WTC11 (cell line): ENCODE measurements at regions not wholly inside any gene's neighbourhood (a gene's known extent, or its start where the extent isn't known, plus 50 kb on each side); places are given as distances from the start of the nearest gene placed in this dataset.
"Not testable (repeated sequence)": the region's sequence is repeated elsewhere in the genome, so short reads cannot be mapped to it uniquely, and the experiment has no call there.

Experiments used
- ATAC-seq: fragments of 200-7000 bp; cut with Tn5 transposase; 2 replicates; pipeline ENCODE4 v1.10.0; 2021; ENCODE audit warnings: mild to moderate bottlenecking, moderate library complexity
- CTCF ChIA-PET: fragments of 300-600 bp; sonication (Branson Sonifier 250); formaldehyde crosslinking; loops from one replicate; lab custom pipeline; 2021; ENCODE audit warnings: antibody characterized with exemption; lab: Charles Lee
- POLR2A ChIA-PET: fragments of 350-600 bp; sonication (Branson Sonifier 250); formaldehyde crosslinking; loops from one replicate; lab custom pipeline; 2021; ENCODE audit warnings: antibody characterized with exemption; lab: Charles Lee
- DNase-seq: peaks from one replicate; pipeline ENCODE4 v3.0.0; 2021; ENCODE audit warnings: low spot score
- H3K27ac Mint-ChIP-seq: 2 replicates; pipeline ENCODE4 v1.8.0; 2021; ENCODE audit warnings: mixed read lengths
- H3K27me3 Mint-ChIP-seq: 2 replicates; pipeline ENCODE4 v1.8.0; 2021; ENCODE audit warnings: low read depth, mild to moderate bottlenecking, moderate library complexity, mixed read lengths
- H3K36me3 Mint-ChIP-seq: 2 replicates; pipeline ENCODE4 v1.8.0; 2021; ENCODE audit warnings: mixed read lengths
- H3K4me1 Mint-ChIP-seq: 2 replicates; pipeline ENCODE4 v1.8.0; 2022; ENCODE audit warnings: mixed read lengths
- H3K4me3 Mint-ChIP-seq: 2 replicates; pipeline ENCODE4 v1.8.0; 2021; ENCODE audit warnings: mild to moderate bottlenecking, moderate library complexity, mixed read lengths
- H3K9me3 Mint-ChIP-seq: 2 replicates; pipeline ENCODE4 v1.8.0; 2021; ENCODE audit warnings: mixed read lengths
- CREB1 ChIP-seq: sonication (generic); formaldehyde crosslinking; IDR thresholded peaks from 2 replicates; pipeline ENCODE4 v1.8.0; 2023; ENCODE audit warnings: mild to moderate bottlenecking, missing genetic modification reagents
- CREM ChIP-seq: sonication (generic); formaldehyde crosslinking; IDR thresholded peaks from 2 replicates; pipeline ENCODE4 v1.8.1; 2022; ENCODE audit warnings: mild to moderate bottlenecking, missing genetic modification reagents, moderate library complexity
- EMX1 ChIP-seq: fragments of 250-450 bp; sonication (Bioruptor Pico); IDR thresholded peaks from 2 replicates; pipeline ENCODE4 v1.8.0; 2021; ENCODE audit warnings: mild to moderate bottlenecking
- FOXK1 ChIP-seq: sonication (generic); formaldehyde crosslinking; IDR thresholded peaks from 2 replicates; pipeline ENCODE4 v1.8.0; 2022; ENCODE audit warnings: mild to moderate bottlenecking, moderate library complexity, missing genetic modification reagents
- FOXP1 ChIP-seq: sonication (generic); formaldehyde crosslinking; IDR thresholded peaks from 2 replicates; pipeline ENCODE4 v1.8.0; 2022; ENCODE audit warnings: missing genetic modification reagents, mild to moderate bottlenecking, moderate library complexity, borderline replicate concordance
- GABPB1 ChIP-seq: sonication (generic); formaldehyde crosslinking; IDR thresholded peaks from 2 replicates; pipeline ENCODE4 v1.8.1; 2023; ENCODE audit warnings: mild to moderate bottlenecking, missing genetic modification reagents
- HMGA2 ChIP-seq: fragments of 250-450 bp; sonication (Bioruptor Pico); IDR thresholded peaks from 2 replicates; pipeline ENCODE4 v1.4.0; 2021; ENCODE audit warnings: mild to moderate bottlenecking, moderate library complexity
- MXD4 ChIP-seq: fragments of 250-450 bp; sonication (Bioruptor Pico); IDR thresholded peaks from 2 replicates; pipeline ENCODE4 v1.8.0; 2021; ENCODE audit warnings: mild to moderate bottlenecking, moderate library complexity, borderline replicate concordance
- NR2C2 ChIP-seq: sonication (generic); formaldehyde crosslinking; IDR thresholded peaks from 2 replicates; pipeline ENCODE4 v1.8.0; 2022; ENCODE audit warnings: mild to moderate bottlenecking, missing genetic modification reagents
- PRRX2 ChIP-seq: fragments of 250-450 bp; sonication (Bioruptor Pico); IDR thresholded peaks from 2 replicates; pipeline ENCODE4 v1.8.0; 2021; ENCODE audit warnings: mild to moderate bottlenecking
- RELA ChIP-seq: sonication (generic); formaldehyde crosslinking; IDR thresholded peaks from 2 replicates; pipeline ENCODE4 v1.8.1; 2022; ENCODE audit warnings: missing genetic modification reagents, mild to moderate bottlenecking, borderline replicate concordance
- RORB ChIP-seq: fragments of 250-450 bp; sonication (Bioruptor Pico); IDR thresholded peaks from 2 replicates; pipeline ENCODE4 v1.9.0; 2021; ENCODE audit warnings: mild to moderate bottlenecking
- SP1 ChIP-seq: sonication (generic); formaldehyde crosslinking; conservative IDR thresholded peaks from 2 replicates; pipeline ENCODE4 v1.8.1; 2022; ENCODE audit warnings: missing genetic modification reagents
- ZNF121 ChIP-seq: sonication (generic); formaldehyde crosslinking; IDR thresholded peaks from 2 replicates; pipeline ENCODE4 v1.8.0; 2023; ENCODE audit warnings: missing genetic modification reagents
- ZNF263 ChIP-seq: sonication (generic); formaldehyde crosslinking; IDR thresholded peaks from 2 replicates; pipeline ENCODE4 v1.8.1; 2022; ENCODE audit warnings: low read depth, mild to moderate bottlenecking, moderate library complexity, missing genetic modification reagents
- ZNF396 ChIP-seq: fragments of 250-450 bp; sonication (Bioruptor Pico); IDR thresholded peaks from 2 replicates; pipeline ENCODE4 v1.8.0; 2021; ENCODE audit warnings: mild to moderate bottlenecking, moderate library complexity, borderline replicate concordance
- TF ChIP-seq, protein P1 (sequence below): sonication (generic); formaldehyde crosslinking; IDR thresholded peaks from 2 replicates; pipeline ENCODE4 v1.8.0; 2023; ENCODE audit warnings: missing genetic modification reagents, mild to moderate bottlenecking, borderline replicate concordance
- TF ChIP-seq, protein P2 (sequence below): sonication (generic); formaldehyde crosslinking; IDR thresholded peaks from 2 replicates; pipeline ENCODE4 v1.8.1; 2023; ENCODE audit warnings: mild to moderate bottlenecking, missing genetic modification reagents, moderate library complexity
- TF ChIP-seq, protein P3 (sequence below): sonication (generic); formaldehyde crosslinking; IDR thresholded peaks from 2 replicates; pipeline ENCODE4 v1.8.1; 2023; ENCODE audit warnings: mild to moderate bottlenecking, missing genetic modification reagents
- TF ChIP-seq, protein P4 (sequence below): fragments of 250-450 bp; sonication (Bioruptor Pico); IDR thresholded peaks from 2 replicates; pipeline ENCODE4 v2.1.2; 2022; ENCODE audit warnings: mild to moderate bottlenecking, moderate library complexity
- TF ChIP-seq, protein P5 (sequence below): fragments of 250-450 bp; sonication (Bioruptor Pico); IDR thresholded peaks from 2 replicates; pipeline ENCODE4 v1.9.0; 2021; ENCODE audit warnings: mild to moderate bottlenecking
- TF ChIP-seq, protein P6 (sequence below): sonication (generic); formaldehyde crosslinking; IDR thresholded peaks from 2 replicates; pipeline ENCODE4 v1.8.0; 2022; ENCODE audit warnings: mild to moderate bottlenecking, missing genetic modification reagents
- TF ChIP-seq, protein P7 (sequence below): sonication (generic); formaldehyde crosslinking; IDR thresholded peaks from 2 replicates; pipeline ENCODE4 v1.8.0; 2022; ENCODE audit warnings: mild to moderate bottlenecking, missing genetic modification reagents

DNA sequence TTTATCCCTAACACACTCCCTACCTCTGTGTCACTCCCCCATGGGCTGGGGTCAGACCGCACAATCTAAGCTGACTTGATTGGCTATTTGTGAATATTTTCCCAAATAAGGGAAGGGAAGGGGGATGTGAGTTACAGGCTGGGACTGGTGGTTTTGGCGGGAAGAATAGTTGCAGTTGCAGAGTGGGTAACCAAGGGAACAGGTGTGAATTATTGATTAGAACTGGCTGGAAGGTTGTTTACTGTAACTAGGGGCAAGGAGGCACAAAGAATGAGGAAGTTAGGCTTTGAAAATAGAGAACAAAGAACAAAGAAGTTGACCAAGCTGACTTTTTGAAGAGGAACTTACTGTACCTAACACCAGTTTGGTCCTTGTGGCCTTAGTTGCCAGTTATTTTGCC, 88.0 kb upstream of the XAGE2 start:
- DNase-seq, result no peak
- CTCF ChIA-PET, result no interaction called here
- ATAC-seq, result no peak
- Mint-ChIP-seq H3K36me3 (peaks cover 6% of the 10 kb centered on the region), H3K9me3 (peaks cover 10% of the 10 kb centered on the region), H3K4me1 (peaks cover 11% of the 10 kb centered on the region), H3K27ac (no peak overlapping the region), H3K4me3 (no peak overlapping the region), H3K27me3 (no peaks in the 10 kb centered on the region)
- POLR2A ChIA-PET, result no interaction called here
- TF ChIP-seq EMX1 (CRISPR knock-in tag) (no peak), CREM (CRISPR knock-in tag) (no peak), NR2C2 (no peak), HMGA2 (CRISPR knock-in tag) (no peak), GABPB1 (CRISPR knock-in tag) (no peak), FOXK1 (CRISPR knock-in tag) (no peak), ZNF396 (CRISPR knock-in tag) (no peak), MXD4 (no peak), FOXP1 (no peak), RELA (no peak), CREB1 (no peak), ZNF263 (CRISPR knock-in tag) (no peak), RORB (CRISPR knock-in tag) (no peak), PRRX2 (CRISPR knock-in tag) (no peak), ZNF121 (CRISPR knock-in tag) (no peak)
- TF ChIP-seq, protein P1, sequence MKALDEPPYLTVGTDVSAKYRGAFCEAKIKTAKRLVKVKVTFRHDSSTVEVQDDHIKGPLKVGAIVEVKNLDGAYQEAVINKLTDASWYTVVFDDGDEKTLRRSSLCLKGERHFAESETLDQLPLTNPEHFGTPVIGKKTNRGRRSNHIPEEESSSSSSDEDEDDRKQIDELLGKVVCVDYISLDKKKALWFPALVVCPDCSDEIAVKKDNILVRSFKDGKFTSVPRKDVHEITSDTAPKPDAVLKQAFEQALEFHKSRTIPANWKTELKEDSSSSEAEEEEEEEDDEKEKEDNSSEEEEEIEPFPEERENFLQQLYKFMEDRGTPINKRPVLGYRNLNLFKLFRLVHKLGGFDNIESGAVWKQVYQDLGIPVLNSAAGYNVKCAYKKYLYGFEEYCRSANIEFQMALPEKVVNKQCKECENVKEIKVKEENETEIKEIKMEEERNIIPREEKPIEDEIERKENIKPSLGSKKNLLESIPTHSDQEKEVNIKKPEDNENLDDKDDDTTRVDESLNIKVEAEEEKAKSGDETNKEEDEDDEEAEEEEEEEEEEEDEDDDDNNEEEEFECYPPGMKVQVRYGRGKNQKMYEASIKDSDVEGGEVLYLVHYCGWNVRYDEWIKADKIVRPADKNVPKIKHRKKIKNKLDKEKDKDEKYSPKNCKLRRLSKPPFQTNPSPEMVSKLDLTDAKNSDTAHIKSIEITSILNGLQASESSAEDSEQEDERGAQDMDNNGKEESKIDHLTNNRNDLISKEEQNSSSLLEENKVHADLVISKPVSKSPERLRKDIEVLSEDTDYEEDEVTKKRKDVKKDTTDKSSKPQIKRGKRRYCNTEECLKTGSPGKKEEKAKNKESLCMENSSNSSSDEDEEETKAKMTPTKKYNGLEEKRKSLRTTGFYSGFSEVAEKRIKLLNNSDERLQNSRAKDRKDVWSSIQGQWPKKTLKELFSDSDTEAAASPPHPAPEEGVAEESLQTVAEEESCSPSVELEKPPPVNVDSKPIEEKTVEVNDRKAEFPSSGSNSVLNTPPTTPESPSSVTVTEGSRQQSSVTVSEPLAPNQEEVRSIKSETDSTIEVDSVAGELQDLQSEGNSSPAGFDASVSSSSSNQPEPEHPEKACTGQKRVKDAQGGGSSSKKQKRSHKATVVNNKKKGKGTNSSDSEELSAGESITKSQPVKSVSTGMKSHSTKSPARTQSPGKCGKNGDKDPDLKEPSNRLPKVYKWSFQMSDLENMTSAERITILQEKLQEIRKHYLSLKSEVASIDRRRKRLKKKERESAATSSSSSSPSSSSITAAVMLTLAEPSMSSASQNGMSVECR, result no peak
- TF ChIP-seq, protein P2, sequence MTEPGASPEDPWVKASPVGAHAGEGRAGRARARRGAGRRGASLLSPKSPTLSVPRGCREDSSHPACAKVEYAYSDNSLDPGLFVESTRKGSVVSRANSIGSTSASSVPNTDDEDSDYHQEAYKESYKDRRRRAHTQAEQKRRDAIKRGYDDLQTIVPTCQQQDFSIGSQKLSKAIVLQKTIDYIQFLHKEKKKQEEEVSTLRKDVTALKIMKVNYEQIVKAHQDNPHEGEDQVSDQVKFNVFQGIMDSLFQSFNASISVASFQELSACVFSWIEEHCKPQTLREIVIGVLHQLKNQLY (CRISPR knock-in tag), result no peak
- TF ChIP-seq, protein P3, sequence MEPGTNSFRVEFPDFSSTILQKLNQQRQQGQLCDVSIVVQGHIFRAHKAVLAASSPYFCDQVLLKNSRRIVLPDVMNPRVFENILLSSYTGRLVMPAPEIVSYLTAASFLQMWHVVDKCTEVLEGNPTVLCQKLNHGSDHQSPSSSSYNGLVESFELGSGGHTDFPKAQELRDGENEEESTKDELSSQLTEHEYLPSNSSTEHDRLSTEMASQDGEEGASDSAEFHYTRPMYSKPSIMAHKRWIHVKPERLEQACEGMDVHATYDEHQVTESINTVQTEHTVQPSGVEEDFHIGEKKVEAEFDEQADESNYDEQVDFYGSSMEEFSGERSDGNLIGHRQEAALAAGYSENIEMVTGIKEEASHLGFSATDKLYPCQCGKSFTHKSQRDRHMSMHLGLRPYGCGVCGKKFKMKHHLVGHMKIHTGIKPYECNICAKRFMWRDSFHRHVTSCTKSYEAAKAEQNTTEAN (CRISPR knock-in tag), result no peak

DNA sequence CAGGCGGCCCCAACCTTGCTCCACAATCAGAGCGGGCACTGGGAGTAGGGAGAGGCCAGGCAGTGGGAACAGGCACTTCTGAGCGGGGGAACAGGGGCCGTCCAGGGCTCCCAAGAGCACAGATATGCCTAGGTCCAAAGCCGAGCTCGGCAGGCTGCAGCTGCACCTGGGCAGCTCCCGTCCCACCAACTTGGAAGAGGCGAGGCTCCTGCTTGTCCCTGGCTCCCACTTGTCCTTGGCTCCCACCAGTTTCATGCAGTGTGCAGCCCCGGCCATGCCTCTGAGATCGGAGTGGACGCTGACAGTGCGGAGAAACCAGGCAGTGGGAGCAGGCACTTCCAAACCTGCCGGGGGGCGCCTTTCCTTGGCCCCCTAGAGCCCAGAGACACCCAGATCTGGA, 84.0 kb upstream of the XAGE2 start:
- Mint-ChIP-seq H3K27ac (no peak overlapping the region), H3K27me3 (no peaks in the 10 kb centered on the region), H3K36me3 (peaks cover 6% of the 10 kb centered on the region), H3K4me3 (no peak overlapping the region), H3K4me1 (peaks cover 11% of the 10 kb centered on the region)
- ChIA-PET POLR2A (no interaction called here), CTCF (interaction anchor here (2.0 kb wide), 1 partner anchor 14 kb away, joined by 5 read pairs; no protein-coding TSS in a partner anchor)
- ATAC-seq, result no peak
- DNase-seq, result no peak
- TF ChIP-seq CREB1 (no peak), ZNF396 (CRISPR knock-in tag) (no peak), SP1 (CRISPR knock-in tag) (no peak)
- TF ChIP-seq, protein P4, sequence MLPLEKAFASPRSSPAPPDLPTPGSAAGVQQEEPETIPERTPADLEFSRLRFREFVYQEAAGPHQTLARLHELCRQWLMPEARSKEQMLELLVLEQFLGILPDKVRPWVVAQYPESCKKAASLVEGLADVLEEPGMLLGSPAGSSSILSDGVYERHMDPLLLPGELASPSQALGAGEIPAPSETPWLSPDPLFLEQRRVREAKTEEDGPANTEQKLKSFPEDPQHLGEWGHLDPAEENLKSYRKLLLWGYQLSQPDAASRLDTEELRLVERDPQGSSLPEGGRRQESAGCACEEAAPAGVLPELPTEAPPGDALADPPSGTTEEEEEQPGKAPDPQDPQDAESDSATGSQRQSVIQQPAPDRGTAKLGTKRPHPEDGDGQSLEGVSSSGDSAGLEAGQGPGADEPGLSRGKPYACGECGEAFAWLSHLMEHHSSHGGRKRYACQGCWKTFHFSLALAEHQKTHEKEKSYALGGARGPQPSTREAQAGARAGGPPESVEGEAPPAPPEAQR (CRISPR knock-in tag), result no peak
- TF ChIP-seq, protein P5, sequence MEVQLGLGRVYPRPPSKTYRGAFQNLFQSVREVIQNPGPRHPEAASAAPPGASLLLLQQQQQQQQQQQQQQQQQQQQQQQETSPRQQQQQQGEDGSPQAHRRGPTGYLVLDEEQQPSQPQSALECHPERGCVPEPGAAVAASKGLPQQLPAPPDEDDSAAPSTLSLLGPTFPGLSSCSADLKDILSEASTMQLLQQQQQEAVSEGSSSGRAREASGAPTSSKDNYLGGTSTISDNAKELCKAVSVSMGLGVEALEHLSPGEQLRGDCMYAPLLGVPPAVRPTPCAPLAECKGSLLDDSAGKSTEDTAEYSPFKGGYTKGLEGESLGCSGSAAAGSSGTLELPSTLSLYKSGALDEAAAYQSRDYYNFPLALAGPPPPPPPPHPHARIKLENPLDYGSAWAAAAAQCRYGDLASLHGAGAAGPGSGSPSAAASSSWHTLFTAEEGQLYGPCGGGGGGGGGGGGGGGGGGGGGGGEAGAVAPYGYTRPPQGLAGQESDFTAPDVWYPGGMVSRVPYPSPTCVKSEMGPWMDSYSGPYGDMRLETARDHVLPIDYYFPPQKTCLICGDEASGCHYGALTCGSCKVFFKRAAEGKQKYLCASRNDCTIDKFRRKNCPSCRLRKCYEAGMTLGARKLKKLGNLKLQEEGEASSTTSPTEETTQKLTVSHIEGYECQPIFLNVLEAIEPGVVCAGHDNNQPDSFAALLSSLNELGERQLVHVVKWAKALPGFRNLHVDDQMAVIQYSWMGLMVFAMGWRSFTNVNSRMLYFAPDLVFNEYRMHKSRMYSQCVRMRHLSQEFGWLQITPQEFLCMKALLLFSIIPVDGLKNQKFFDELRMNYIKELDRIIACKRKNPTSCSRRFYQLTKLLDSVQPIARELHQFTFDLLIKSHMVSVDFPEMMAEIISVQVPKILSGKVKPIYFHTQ (CRISPR knock-in tag), result no peak
- TF ChIP-seq, protein P6, sequence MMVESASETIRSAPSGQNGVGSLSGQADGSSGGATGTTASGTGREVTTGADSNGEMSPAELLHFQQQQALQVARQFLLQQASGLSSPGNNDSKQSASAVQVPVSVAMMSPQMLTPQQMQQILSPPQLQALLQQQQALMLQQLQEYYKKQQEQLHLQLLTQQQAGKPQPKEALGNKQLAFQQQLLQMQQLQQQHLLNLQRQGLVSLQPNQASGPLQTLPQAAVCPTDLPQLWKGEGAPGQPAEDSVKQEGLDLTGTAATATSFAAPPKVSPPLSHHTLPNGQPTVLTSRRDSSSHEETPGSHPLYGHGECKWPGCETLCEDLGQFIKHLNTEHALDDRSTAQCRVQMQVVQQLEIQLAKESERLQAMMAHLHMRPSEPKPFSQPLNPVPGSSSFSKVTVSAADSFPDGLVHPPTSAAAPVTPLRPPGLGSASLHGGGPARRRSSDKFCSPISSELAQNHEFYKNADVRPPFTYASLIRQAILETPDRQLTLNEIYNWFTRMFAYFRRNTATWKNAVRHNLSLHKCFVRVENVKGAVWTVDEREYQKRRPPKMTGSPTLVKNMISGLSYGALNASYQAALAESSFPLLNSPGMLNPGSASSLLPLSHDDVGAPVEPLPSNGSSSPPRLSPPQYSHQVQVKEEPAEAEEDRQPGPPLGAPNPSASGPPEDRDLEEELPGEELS (CRISPR knock-in tag), result no peak
- TF ChIP-seq, protein P7, sequence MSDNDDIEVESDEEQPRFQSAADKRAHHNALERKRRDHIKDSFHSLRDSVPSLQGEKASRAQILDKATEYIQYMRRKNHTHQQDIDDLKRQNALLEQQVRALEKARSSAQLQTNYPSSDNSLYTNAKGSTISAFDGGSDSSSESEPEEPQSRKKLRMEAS (CRISPR knock-in tag), result no peak
- TF ChIP-seq, all 79 proteins: peak for 0
- peaks cover 10% of the 10 kb centered on the region for H3K9me3 Mint-ChIP-seq

DNA sequence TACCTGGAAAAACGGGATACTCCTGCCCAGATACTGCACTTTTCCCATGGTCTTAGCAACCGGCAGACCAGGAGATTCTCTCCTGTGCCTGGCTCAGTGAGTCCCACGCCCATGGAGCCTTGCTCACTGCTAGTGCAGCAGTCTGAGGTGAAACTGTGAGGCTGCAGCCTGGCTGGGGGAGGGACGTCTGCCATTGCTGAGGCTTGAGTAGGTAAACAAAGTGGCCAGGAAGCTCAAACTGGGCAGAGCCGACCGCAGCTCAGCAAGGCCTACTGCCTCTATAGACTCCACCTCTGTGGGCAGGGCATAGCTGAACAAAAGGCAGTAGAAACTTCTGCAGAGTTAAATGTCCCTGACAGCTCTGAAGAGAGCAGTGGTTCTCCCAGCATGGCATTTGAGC, 69.9 kb upstream of the XAGE2 start:
- H3K9me3 Mint-ChIP-seq, H3K27me3 Mint-ChIP-seq, POLR2A ChIA-PET: not testable (repeated sequence)

More for the DNA sequence above, 69.9 kb upstream of the XAGE2 start:
- H3K4me1 Mint-ChIP-seq, H3K36me3 Mint-ChIP-seq, ATAC-seq, DNase-seq, H3K27ac Mint-ChIP-seq, CTCF ChIA-PET, H3K4me3 Mint-ChIP-seq: not testable (repeated sequence)
